CD8-positive, alpha-beta memory T cell (primary cell): ENCODE measurements at regions not wholly inside any gene's neighbourhood (a gene's known extent, or its start where the extent isn't known, plus 50 kb on each side); places are given as distances from the start of the nearest gene placed in this dataset.

Experiments used
- CTCF ChIA-PET: fragments of 350-600 bp; sonication (Branson Sonifier 250); formaldehyde crosslinking; loops from one replicate; lab custom pipeline; 2021; ENCODE audit warnings: antibody characterized with exemption; lab: Charles Lee
- POLR2A ChIA-PET: fragments of 350-600 bp; sonication (Branson Sonifier 250); formaldehyde crosslinking; loops from one replicate; lab custom pipeline; 2021; ENCODE audit warnings: antibody characterized with exemption; lab: Charles Lee
- DNase-seq, 5 donors: peaks; one replicate each; pipeline versions ENCODE4 v3.0.0 to v3.0.0-alpha.2; 2020 to 2022; ENCODE audit warnings: mixed read lengths in 1 of 5
- H3K27ac ChIP-seq: one replicate; pipeline ENCODE4 v1.7.0; 2013; ENCODE audit warnings: low read depth, mild to moderate bottlenecking, low read length, moderate library complexity
- H3K27me3 ChIP-seq: 2 replicates; pipeline ENCODE4 v1.7.0; 2013; ENCODE audit warnings: low read length, mild to moderate bottlenecking; ENCODE audit not compliant: insufficient read depth, poor library complexity, severe bottlenecking
- H3K36me3 ChIP-seq: 2 replicates; pipeline ENCODE4 v1.7.0; 2013; ENCODE audit warnings: mild to moderate bottlenecking, low read length, moderate library complexity; ENCODE audit not compliant: insufficient read depth
- H3K4me1 ChIP-seq: 2 replicates; pipeline ENCODE4 v1.7.0; 2013; ENCODE audit warnings: mild to moderate bottlenecking, low read length, moderate library complexity; ENCODE audit not compliant: insufficient read depth
- H3K4me3 ChIP-seq: 2 replicates; pipeline ENCODE4 v1.7.0; 2013; ENCODE audit warnings: mild to moderate bottlenecking, low read length
- H3K9me3 ChIP-seq: 2 replicates; pipeline ENCODE4 v1.7.0; 2013; ENCODE audit warnings: mild to moderate bottlenecking, low read length
- H3K27ac Mint-ChIP-seq, 8 donors: one replicate each; pipeline ENCODE4 v1.8.0; 2020 to 2021; ENCODE audit warnings: mixed read lengths in 8 of 8, mild to moderate bottlenecking in 6 of 8, inconsistent platforms in 3 of 8, moderate library complexity in 3 of 8
- H3K27me3 Mint-ChIP-seq, 2 donors: one replicate each; pipeline ENCODE4 v1.8.0; 2020 to 2021; ENCODE audit warnings: mixed read lengths in 2 of 2, mild to moderate bottlenecking in 1 of 2, moderate library complexity in 1 of 2
- H3K36me3 Mint-ChIP-seq, 3 donors: one replicate each; pipeline ENCODE4 v1.8.0; 2020 to 2021; ENCODE audit warnings: mixed read lengths in 3 of 3, inconsistent platforms in 1 of 3, mild to moderate bottlenecking in 1 of 3
- H3K4me1 Mint-ChIP-seq, 3 donors: one replicate each; pipeline ENCODE4 v1.8.0; 2020 to 2021; ENCODE audit warnings: mixed read lengths in 3 of 3, inconsistent platforms in 1 of 3, mild to moderate bottlenecking in 1 of 3
- H3K4me3 Mint-ChIP-seq, 7 donors: one replicate each; pipeline ENCODE4 v1.8.0; 2020 to 2021; ENCODE audit warnings: mixed read lengths in 7 of 7, mild to moderate bottlenecking in 6 of 7, moderate library complexity in 4 of 7, inconsistent platforms in 2 of 7
- H3K9me3 Mint-ChIP-seq, 5 donors: one replicate each; pipeline ENCODE4 v1.8.0; 2020 to 2022; ENCODE audit warnings: mixed read lengths in 5 of 5, mild to moderate bottlenecking in 3 of 5, moderate library complexity in 2 of 5, inconsistent platforms in 1 of 5

- no peaks in the 10 kb centered on the region for H3K27me3 ChIP-seq
- H3K4me1 Mint-ChIP-seq = no peaks in the 10 kb centered on the region
- no peak overlapping the region for H3K4me3 ChIP-seq
- CTCF ChIA-PET = no interaction called here
- H3K4me1 ChIP-seq = no peaks in the 10 kb centered on the region
- no peak for DNase-seq
- H3K27ac ChIP-seq = no peak overlapping the region
- no peaks in the 10 kb centered on the region for H3K36me3 Mint-ChIP-seq
- no peaks in the 10 kb centered on the region for H3K9me3 ChIP-seq
- H3K36me3 ChIP-seq = no peaks in the 10 kb centered on the region
- H3K27me3 Mint-ChIP-seq = peaks cover 5 to 43% of the 10 kb centered on the region in 2 donors
- H3K4me3 Mint-ChIP-seq = no peak overlapping the region
- no peaks in the 10 kb centered on the region for H3K9me3 Mint-ChIP-seq
- POLR2A ChIA-PET = no interaction called here
- H3K27ac Mint-ChIP-seq = no peak overlapping the region
These were observed 67.6 kb downstream of the COX18 start for GRCh38 chr4:73001885-73002284.

DNA sequence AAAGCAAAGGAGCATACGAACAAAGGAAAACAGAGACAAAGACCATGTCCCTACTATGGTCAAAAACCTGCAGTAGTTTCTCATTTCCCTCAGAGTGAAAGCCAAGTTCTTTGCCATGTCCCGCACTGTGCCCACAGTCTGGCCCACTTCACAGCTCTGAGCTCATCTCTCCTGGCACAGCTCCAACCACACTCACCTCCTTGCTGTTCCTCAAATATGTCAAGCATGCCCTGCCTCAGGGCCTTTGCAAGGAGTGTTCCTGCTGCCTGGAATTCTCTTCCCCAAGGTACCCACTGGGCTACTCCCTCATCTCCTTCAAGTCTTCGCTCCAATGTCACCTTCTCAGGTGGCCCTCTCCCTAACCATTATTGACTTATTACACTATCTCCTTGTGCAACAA is 72.1 kb downstream of the COX18 start:
- ChIA-PET POLR2A (no interaction called here), CTCF (no interaction called here)
- Mint-ChIP-seq H3K9me3 (no peaks in the 10 kb centered on the region), H3K4me3 (no peak overlapping the region), H3K4me1 (no peaks in the 10 kb centered on the region), H3K27ac (peak overlapping the region in 1 of 8 donors; percentile 48), H3K36me3 (no peaks in the 10 kb centered on the region), H3K27me3 (peaks cover 4 to 29% of the 10 kb centered on the region in 2 donors)
- H3K36me3 ChIP-seq = no peaks in the 10 kb centered on the region
- no peak for DNase-seq
- H3K27me3 ChIP-seq = no peaks in the 10 kb centered on the region
- no peak overlapping the region for H3K4me3 ChIP-seq
- H3K4me1 ChIP-seq = no peaks in the 10 kb centered on the region
- no peaks in the 10 kb centered on the region for H3K9me3 ChIP-seq
- H3K27ac ChIP-seq = no peak overlapping the region

DNA sequence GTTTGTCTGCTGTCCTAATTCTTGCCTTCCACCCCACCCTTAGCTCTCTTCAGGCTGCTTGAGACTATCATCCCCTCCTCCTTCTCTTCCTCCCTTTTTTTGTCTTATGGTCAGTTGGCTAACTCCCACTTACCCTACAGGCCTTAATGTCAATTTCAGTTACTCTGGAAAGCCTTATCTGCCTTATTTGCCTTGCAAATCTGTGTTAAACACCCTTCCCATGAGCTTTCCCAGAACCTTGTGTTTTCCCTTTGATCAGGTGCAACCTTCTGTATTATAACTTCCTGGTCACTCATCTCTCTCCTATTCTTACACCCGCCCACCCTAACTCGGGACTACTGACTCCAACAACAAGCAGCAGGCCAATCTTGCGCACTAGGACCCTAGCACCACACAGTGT is 74.8 kb downstream of the COX18 start:
- Mint-ChIP-seq H3K27ac (no peak overlapping the region), H3K27me3 (peaks cover 2 to 18% of the 10 kb centered on the region in 2 donors), H3K36me3 (no peaks in the 10 kb centered on the region), H3K9me3 (no peaks in the 10 kb centered on the region), H3K4me1 (no peaks in the 10 kb centered on the region), H3K4me3 (no peak overlapping the region)
- H3K4me1 ChIP-seq = no peaks in the 10 kb centered on the region
- H3K27me3 ChIP-seq = no peaks in the 10 kb centered on the region
- CTCF ChIA-PET = no interaction called here
- POLR2A ChIA-PET = no interaction called here
- DNase-seq = no peak
- H3K9me3 ChIP-seq = no peaks in the 10 kb centered on the region
- H3K27ac ChIP-seq = no peak overlapping the region
- H3K4me3 ChIP-seq = no peak overlapping the region
- no peaks in the 10 kb centered on the region for H3K36me3 ChIP-seq

GRCh38 chr4:72993876-72994275 is 75.6 kb downstream of the COX18 start:
- Histone ChIP-seq H3K36me3 (no peaks in the 10 kb centered on the region), H3K4me1 (no peaks in the 10 kb centered on the region), H3K4me3 (no peak overlapping the region), H3K27ac (no peak overlapping the region), H3K9me3 (no peaks in the 10 kb centered on the region), H3K27me3 (no peaks in the 10 kb centered on the region)
- Mint-ChIP-seq H3K9me3 (no peaks in the 10 kb centered on the region), H3K4me3 (no peak overlapping the region), H3K36me3 (no peaks in the 10 kb centered on the region), H3K27me3 (peaks cover 0 to 16% of the 10 kb centered on the region in 2 donors), H3K4me1 (no peaks in the 10 kb centered on the region), H3K27ac (no peak overlapping the region)
- CTCF ChIA-PET = no interaction called here
- POLR2A ChIA-PET = no interaction called here
- no peak for DNase-seq

GRCh38 chr4:72991873-72992272 is 77.6 kb downstream of the COX18 start:
- H3K27ac Mint-ChIP-seq = no peak overlapping the region
- no peak for DNase-seq
- Histone ChIP-seq H3K9me3 (no peaks in the 10 kb centered on the region), H3K4me3 (no peak overlapping the region), H3K36me3 (no peaks in the 10 kb centered on the region), H3K4me1 (no peaks in the 10 kb centered on the region), H3K27me3 (no peaks in the 10 kb centered on the region), H3K27ac (no peak overlapping the region)
- no peaks in the 10 kb centered on the region for H3K4me1 Mint-ChIP-seq
- H3K4me3 Mint-ChIP-seq = no peak overlapping the region
- H3K36me3 Mint-ChIP-seq = no peaks in the 10 kb centered on the region
- POLR2A ChIA-PET = no interaction called here
- CTCF ChIA-PET = no interaction called here
- H3K9me3 Mint-ChIP-seq = no peaks in the 10 kb centered on the region
- H3K27me3 Mint-ChIP-seq = peaks cover 0 to 11% of the 10 kb centered on the region in 2 donors

GRCh38 chr4:72987741-72988729 is 81.5 kb downstream of the COX18 start:
- H3K27ac Mint-ChIP-seq = no peak overlapping the region
- no peak overlapping the region for H3K4me3 Mint-ChIP-seq
- no peaks in the 10 kb centered on the region for H3K9me3 Mint-ChIP-seq
- POLR2A ChIA-PET = no interaction called here
- CTCF ChIA-PET = no interaction called here
- no peak overlapping the region for H3K27ac ChIP-seq
- H3K27me3 Mint-ChIP-seq = peaks cover 2 to 7% of the 10 kb centered on the region in 2 donors
- no peak overlapping the region for H3K4me3 ChIP-seq
- H3K4me1 Mint-ChIP-seq = no peaks in the 10 kb centered on the region
- no peak for DNase-seq
- no peaks in the 10 kb centered on the region for H3K9me3 ChIP-seq
- no peaks in the 10 kb centered on the region for H3K36me3 ChIP-seq
- H3K27me3 ChIP-seq = no peaks in the 10 kb centered on the region
- no peaks in the 10 kb centered on the region for H3K36me3 Mint-ChIP-seq
- H3K4me1 ChIP-seq = no peaks in the 10 kb centered on the region

DNA sequence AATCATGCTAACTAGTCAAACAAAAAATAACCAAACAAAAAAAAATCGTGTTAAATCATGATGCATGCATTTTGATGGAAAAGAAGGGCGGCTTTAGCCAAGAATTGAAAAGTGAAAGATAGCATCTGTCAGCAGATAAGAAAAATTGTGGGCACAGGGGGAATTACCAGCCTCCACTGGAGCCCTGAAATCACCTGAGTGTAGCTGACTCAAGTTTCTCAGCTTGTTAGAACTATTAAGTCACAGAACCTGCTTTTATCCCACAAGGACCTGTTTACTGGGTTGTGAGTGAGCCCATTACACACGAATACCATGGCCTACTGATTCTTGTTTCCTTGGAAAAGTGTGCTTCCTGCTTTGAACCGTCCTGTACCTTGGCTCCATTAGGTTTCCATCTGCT is 85.2 kb downstream of the COX18 start:
- Histone ChIP-seq H3K4me1 (no peaks in the 10 kb centered on the region), H3K4me3 (no peak overlapping the region), H3K27me3 (no peaks in the 10 kb centered on the region), H3K9me3 (no peaks in the 10 kb centered on the region), H3K27ac (no peak overlapping the region), H3K36me3 (no peaks in the 10 kb centered on the region)
- ChIA-PET CTCF (no interaction called here), POLR2A (no interaction called here)
- Mint-ChIP-seq H3K36me3 (no peaks in the 10 kb centered on the region), H3K4me3 (no peak overlapping the region), H3K4me1 (no peaks in the 10 kb centered on the region), H3K9me3 (no peaks in the 10 kb centered on the region), H3K27me3 (peaks cover 0 to 3% of the 10 kb centered on the region in 2 donors), H3K27ac (no peak overlapping the region)
- no peak for DNase-seq

GRCh38 chr4:72983709-72984108 is 85.8 kb downstream of the COX18 start:
- ChIA-PET CTCF (no interaction called here), POLR2A (no interaction called here)
- Histone ChIP-seq H3K4me3 (no peak overlapping the region), H3K9me3 (no peaks in the 10 kb centered on the region), H3K27me3 (no peaks in the 10 kb centered on the region), H3K4me1 (no peaks in the 10 kb centered on the region), H3K36me3 (no peaks in the 10 kb centered on the region), H3K27ac (no peak overlapping the region)
- Mint-ChIP-seq H3K9me3 (no peaks in the 10 kb centered on the region), H3K4me3 (no peak overlapping the region), H3K27ac (no peak overlapping the region), H3K36me3 (no peaks in the 10 kb centered on the region), H3K4me1 (no peaks in the 10 kb centered on the region), H3K27me3 (peaks cover 2 to 3% of the 10 kb centered on the region in 2 donors)
- DNase-seq = no peak
